GM21390 (cell line): ENCODE measurements at regions not wholly inside any gene's neighbourhood (a gene's known extent, or its start where the extent isn't known, plus 50 kb on each side); places are given as distances from the start of the nearest gene placed in this dataset.

ENCODE experiments used
- ATAC-seq: cut with Tn5 transposase; IDR thresholded peaks from one replicate; pipeline ENCODE4 v1.9.1; 2021; ENCODE audit not compliant: unreplicated experiment

DNA sequence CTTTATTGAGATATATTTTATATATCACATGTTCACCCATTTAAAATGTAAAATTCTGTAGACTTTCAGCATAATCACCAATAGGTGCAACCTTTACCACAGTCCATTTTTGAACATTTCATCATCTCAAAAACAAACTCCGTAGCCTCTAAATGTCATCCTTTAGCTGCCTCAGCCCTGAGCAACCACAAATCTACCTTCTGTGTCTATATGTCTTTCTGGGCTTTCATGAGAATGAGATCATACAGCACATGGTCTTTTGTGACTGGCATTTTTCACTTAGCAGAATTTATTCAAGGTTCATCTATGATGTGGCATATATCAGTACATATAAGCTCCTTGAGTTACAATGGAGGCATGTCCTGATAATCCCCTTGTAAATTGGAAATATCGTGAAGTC, 320.5 kb downstream of the ETS1 start:
- ATAC-seq: no peak

DNA sequence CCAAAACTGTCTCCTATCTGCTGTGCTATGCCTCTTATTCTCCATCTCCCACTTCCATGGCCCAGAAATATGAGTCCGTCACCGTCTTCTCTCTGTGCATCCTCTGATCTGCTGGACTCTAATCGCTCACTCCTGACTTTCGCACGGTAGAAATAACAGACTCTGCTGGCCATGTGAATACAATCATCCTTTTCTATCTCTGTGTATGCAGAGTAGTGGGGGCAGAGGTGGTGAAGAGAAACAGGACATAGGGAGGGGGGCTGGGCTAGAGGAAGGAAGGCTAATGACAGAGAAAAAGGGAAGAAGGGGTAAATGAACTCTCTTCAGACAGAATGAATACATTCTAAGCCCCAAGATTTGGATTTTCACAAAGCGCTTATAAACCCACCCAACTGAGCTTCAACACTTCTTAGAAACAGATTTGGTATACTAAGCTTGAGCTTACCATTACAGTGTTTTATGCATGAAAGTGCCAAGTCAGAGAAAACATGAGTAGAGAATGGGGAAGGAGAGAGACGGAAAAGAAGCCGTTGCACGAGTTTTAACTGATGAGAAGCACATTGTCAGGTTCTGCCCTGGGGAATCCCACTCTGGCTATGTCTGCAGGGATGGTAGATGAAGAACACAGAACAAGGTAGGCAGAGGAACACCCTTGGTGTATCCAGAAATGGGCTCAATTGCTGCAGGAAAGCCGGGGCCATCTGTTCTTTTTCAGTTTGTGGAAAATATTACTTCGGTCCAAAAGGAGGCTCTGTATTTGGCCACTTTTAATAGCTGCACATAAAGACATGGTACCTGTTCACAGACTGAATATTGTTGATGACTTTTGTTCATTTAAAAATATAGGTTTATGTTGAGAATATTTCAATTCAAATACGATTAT, 324.7 kb downstream of the ETS1 start:
- no peak for ATAC-seq

DNA sequence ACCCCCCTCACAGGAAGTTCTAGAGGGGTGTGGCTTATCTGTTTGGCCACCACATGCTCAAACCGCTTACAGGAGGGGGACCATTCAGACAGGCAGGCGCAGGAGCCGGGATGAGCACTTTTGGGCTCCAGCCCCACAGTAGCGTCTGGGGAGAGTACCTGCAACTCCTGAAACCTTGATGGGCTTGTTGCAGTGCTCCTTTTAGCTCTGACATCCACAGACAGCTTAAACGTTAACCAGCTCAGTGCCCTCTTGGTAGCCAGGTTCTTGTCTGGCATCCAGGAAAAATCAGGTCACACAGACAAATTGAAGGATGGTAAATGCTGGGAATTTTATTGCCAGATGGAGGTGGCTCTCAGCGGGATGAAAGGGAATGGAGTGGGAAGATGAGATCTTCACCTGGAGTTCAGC, 326.3 kb downstream of the ETS1 start:
- ATAC-seq: no peak

DNA sequence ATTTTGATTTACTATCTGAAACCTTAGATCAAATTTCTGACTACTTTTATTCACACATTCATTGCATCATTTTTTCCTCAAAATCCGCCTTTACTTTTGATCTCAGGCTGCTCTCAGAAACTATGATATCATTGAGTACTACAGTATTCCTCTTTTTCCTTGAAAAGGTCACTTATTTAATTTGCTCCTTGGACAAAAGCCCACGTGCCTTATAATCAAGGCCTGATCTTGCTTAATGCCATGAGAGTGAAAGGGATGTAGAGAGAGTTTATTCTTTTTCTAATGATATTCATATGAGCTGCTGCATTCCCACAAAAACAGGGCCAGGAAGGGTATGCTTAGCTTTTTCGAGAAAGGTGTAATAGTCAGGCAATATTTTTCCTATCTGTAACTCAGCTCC, 327.0 kb downstream of the ETS1 start:
- no peak for ATAC-seq

DNA sequence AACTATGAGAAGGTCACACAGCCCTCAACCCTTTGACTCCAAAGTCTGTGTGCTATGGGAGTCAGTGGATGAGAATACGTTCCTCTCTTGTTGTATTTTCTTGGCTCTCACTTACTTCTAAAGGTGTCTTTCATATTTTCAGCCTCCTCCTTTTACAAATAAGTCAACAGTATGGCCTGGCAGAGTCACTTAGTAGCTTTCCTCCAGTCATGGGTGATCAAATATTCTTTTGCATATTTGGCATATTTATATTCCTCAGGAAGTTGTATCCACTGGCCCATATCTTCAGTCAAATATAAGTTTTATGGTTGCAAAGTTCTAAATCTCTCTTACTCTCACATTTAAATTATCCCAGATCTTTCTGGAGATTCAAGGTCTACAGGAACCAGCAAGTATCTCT, 327.5 kb downstream of the ETS1 start:
- ATAC-seq: no peak

DNA sequence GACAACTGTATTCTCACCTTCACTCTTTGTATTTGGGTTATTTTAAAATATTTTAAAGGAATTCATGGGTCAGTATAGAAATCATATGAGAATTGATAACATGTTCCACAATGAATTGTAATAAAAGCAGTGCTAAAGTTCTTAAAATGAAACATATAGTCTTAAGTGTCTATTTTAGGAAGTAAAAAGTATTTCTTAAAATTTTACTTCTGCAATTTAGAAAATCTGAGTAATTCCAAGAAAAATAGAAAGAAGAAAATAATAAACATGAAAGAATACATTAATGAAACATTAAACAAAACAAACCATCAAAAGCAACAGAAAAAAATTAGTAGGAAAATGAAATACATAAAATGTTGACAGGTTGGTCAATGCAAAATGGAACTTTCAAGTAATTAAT, 332.4 kb downstream of the ETS1 start:
- ATAC-seq: no peak

DNA sequence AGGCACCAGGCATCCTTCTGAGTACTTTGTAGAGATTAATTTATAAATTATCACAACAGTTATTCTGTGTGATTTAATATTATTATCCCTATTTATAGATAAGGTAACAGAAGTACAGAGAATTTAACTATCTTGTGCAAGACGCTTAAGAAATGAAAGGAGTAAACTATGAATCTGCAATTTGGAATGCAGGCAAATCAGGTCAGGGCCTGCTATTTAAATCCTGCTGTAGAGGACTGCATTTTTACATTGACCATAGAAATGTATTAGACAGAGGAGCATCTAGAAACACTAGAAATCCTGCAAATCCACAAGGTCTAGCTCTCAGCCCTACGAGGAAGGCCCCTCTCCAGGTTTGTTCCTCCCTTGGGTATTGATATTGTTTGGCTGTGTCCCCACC, 336.2 kb downstream of the ETS1 start:
- ATAC-seq: no peak

DNA sequence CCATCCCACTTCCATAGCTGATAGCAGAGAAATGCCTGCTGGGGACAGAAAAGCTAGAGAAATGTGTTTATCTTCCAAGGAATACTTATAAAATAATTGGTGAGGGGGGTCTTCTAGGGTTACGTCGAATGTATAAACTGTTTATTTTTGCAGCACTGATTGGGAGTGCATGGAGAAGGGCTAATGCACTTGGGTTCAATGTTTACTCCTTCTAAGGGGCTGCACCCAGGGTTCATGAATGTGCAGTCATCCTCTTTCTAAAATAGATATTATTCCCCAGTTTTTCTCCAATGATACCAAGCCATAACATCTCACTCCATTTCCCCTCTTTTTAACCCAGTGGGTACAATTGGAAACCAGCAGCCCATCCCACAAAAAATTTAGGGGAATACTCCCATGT, 336.9 kb downstream of the ETS1 start:
- no peak for ATAC-seq

DNA sequence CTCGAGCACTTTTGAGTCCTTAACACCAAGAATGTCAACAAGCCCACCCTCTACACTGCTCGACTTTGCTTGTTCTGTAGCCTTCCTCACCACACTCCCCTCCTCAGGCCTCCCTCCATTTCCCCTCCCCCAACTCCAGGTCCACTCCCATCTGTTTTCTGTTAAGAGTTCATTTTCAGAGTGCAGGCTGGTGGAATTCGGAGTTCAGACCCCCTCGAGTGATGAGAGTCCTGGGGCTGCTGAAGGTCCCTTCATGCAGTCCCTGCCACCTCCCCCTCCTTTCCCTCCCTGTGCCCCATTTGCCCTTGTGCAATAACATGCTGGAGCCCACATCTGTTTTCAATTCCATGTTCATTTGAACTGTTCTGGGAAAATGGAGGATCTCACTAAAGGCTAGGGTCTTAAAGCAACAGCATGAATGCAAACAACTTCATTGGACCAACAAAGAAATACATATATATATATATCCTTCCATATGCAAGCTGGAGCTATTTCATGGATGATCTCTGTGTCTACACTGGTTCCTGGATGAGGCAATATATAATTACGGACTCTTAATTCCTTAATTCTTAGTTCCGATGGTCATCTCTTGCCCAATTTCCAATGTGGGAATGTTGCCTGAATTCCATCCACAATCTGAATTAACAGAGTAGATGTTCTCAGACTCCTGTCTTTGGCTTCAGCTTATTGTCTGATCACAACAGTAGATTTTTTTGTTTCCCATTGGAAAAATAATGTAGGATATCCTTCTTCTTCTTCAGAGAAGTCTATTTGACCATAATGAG, 340.4 kb downstream of the ETS1 start:
- ATAC-seq: no peak

DNA sequence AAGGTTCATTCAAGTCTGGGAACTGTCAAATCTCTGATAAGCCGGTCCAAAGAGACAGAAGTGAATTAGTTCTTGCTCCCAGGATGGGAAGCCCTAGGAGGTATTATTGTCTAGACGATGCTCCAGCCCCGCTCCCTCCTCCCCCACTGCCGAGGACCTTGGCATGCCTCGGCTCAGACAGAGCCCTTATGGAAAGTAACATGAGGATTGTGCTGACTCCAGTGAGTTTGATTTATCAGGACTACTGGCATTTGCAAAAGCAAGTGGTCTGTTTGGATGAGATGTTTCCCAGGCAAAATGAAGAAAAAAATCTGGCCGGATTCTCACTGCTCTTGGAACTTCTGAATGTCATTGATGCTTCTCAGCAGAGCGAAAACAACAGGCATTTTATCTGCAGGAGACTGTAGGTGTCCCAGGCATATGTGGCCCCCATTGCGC, 341.0 kb downstream of the ETS1 start:
- no peak for ATAC-seq

DNA sequence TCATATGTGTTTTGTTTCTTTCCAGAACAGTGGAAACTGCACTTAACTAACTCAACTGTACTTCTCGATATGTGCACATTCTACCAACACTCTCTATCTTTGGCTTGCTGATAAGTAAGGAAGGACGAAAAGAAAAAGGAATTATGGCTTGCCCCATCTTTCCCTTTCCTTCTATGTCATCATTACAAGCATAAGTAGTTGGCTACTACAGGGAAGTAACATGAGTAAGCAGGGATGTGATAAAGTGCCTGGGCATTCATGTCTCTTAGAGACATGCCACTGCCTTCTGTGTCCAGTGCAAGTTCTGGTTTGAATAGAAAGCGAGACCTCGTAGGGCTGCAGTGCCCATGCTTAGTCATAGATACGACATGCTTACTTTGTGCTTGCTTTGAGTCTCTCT, 342.5 kb downstream of the ETS1 start:
- no peak for ATAC-seq

DNA sequence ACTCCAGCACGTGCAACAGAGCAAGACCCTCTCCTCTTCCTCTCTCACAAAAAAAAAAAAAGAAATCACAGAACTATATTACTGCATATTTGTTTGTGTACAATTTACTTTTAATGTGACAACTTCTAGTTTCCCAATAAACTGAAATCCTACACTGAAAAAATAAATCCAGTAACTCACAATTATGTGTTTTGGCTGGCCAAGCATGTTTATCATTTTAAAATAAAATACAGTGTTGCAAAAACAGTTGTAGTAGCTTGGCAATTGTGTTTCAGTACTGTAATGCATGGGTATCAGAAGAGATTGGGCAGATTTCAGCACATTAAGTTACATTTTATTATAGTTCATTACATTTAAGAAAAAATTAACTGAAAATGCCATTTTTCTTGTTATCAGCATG, 344.9 kb downstream of the ETS1 start:
- no peak for ATAC-seq

DNA sequence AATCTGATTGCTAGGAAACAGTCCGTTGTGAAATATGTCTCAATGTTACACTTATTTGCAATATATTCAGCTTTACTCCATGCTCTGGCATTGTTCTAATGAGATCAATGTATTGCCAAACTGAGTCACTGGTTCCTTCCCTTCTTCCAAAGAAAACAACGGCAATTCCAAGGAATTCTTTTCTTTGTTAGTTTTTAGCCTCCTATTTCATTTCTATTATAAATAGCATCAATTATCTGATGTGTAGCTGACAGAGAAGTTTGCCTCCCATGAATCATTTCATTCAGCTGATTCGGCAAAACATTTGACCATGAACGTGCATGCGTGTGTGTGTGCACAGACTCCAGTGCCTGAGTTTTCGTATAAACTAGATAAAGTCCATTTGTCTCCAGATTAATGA, 346.8 kb downstream of the ETS1 start:
- ATAC-seq: no peak

DNA sequence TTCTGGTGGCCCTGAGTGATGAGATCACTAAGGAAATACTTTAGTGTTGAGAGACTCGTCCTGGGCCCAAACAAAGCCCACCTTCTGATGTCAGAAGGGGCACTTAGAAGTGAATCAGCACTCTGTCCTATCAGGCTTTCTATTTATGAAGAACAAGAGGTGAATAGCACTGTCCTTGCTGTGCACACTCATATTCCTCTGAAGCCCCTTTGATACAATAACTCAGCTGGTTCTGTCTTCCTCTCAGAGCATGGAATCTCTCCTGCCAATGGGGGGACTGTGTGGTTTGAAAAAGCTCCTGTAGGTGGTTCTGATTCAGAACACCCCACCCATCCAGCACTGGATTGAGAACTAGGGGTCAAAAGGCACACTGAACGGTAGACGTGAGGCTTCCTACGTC, 348.1 kb downstream of the ETS1 start:
- ATAC-seq: peak; percentile 7

DNA sequence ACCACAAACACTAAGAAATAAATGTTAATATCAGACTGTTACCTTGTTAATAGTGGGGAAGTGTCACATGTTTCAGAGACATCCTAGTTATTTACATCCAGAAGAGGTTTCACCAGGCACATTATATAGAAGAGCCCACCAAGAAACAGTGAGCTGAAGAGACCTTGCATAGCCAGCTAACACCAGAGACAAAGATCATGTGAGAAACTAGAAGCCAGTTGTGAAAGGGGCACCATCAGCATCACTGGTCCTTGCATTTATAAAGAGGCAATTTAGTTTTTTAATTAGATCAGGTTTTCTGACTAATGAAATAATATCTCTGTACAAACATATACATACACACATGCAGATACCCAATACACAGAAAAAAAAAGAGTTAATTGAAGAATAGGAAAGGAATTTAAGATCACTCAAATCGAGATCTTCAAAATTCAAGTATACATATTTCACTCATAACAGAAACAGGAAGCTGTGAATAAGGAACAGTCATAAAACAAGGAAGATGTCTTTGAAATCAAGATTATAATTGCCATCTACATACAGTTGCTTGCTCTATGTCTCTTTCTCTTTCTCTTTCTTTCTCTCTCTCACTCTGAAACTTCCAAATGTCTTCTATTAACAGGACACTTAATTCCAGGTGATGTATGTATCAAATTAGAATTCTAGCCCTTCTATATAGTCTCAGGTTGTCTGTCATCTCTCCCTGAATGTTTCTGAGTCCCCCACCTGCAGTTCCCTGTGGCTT, 348.7 kb downstream of the ETS1 start:
- peak; percentile 61 for ATAC-seq

DNA sequence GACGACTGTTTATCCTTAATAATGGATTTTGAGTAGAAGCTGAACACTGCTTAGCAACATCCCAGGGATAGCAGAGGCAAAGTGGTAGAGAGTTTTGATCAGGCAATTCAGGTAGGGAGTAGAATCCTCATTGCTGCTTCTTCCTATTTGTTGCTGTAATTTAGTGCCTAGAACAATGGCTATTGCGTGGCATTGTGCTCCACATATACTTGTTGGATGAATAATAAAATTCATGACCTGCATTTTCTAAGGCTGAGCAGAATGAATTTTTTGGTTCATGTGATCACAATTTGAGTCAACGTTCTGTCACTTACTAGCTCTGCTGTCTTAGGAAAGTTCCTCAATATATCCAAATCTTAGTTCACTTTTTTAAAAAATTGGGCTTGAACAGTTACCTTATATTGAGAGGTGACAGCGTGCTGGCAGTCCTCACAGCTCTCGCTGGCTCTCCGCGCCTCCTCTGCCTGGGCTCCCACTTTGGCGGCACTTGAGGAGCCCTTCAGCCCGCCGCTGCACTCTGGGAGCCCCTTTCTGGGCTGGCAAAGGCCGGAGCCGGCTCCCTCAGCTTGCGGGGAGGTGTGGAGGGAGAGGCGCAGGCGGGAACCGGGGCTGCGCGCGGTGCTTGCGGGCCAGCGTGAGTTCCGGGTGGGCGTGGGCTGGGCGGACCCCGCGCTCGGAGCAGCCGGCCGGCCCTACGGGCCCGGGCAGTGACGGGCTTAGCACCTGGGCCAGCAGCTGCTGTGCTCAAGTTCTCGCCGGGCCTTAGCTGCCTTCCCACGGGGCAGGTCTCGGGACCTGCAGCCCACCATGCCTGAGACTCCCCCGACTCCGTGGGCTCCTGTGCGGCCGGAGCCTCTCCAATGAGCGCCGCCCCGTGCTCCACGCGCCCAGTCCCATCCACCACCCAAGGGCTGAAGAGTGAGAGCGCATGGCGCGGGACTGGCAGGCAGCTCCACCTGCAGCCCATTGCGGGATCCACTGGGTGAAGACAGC, 350.6 kb downstream of the ETS1 start:
- ATAC-seq: no peak

DNA sequence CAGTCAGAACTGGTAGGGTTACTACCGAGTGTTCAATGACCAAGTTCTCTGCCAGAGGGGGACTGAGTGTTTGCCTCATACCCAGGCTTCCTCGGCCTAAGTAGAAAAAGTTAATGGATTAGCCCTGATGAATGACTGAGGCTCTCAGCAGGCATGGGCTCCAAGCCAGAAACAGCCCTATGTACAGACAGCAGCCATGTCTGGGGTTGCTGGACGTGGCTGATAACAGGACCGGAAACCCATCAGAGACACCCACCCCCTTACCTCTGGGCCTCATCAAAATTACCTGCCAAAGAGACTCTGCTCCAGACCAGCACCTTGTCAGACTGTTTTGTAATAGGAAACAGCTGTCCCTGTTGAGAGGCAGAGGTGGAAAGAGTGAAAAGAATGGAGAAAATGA, 351.4 kb downstream of the ETS1 start:
- ATAC-seq: no peak

DNA sequence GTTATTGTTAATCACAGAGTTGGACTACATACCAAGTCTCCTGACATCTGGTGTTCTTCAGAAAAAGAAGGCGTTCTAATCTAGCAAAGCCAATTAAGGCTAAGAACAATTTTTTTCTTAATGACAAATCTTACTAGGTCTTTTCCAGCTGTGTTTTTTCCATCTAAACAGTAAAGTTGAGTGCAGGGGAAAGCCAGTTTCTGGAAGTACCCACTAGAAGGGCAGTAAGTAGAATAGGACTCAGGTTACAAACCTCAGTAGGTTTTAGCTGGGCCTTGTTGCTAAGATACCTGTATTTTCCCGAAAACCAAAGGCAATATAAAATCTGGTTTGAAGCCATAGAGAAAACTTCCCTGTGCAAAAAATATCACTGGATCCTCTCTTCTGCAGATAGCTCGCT, 351.9 kb downstream of the ETS1 start:
- no peak for ATAC-seq

DNA sequence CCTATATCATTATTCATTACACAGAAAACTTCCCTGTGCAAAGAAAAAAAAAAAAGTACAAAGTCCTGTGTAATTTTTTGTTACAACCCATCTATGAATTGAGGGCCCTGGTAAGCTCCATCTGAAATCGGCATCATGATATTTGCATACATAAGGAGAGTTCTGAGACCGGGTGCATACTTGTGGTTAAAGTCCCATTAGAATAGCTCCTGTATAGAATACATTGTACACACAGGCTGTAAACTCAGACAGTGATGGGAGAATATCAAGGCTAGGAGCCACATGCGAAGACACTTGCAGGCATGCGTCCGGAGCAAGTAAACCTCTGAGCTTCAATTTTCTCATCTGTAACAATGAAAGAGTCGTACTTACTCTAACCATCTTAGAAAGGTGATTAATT, 353.2 kb downstream of the ETS1 start:
- no peak for ATAC-seq

DNA sequence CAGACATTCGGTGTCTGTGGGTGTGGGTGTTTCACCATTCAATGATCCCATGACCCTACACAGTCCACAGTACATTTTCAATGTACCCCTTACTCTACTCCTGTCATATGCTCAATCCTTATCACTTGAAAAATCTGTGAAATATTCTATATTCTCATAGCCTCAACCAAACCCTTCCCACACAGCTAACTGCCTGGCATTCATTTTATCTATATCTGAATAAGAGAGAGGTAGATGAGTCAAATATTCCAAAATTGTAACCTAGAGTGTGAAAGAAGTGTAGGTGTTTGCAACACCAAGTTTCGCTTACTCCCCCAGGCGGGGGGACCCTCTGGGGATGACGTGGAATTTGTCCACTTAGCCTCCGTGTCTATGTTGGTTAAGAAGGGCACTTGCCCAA, 354.8 kb downstream of the ETS1 start:
- ATAC-seq: no peak
